B cell (primary cell): ENCODE measurements at regions not wholly inside any gene's neighbourhood (a gene's known extent, or its start where the extent isn't known, plus 50 kb on each side); places are given as distances from the start of the nearest gene placed in this dataset.

ENCODE experiments used
- CTCF ChIP-seq: fragments of 200-600 bp; IDR thresholded peaks from one replicate; pipeline ENCODE4 v1.8.0; 2022; ENCODE audit warnings: antibody characterized with exemption, mild to moderate bottlenecking
- EZH2 ChIP-seq: IDR thresholded peaks from 2 replicates; pipeline ENCODE4 v1.6.1; 2012; ENCODE audit warnings: borderline replicate concordance, low read depth, mild to moderate bottlenecking, moderate library complexity, low read length; ENCODE audit not compliant: insufficient read depth, poor library complexity, severe bottlenecking

- no peak for TF ChIP-seq EZH2
- TF ChIP-seq CTCF, result no peak
These were observed 803.2 kb downstream of the SLC16A7 start for GRCh38 chr12:60399064-60399463.
